Mesothelial cell of epicardium (in vitro differentiated cells): ENCODE measurements at regions not wholly inside any gene's neighbourhood (a gene's known extent, or its start where the extent isn't known, plus 50 kb on each side); places are given as distances from the start of the nearest gene placed in this dataset.

Experiments
- DNase-seq, 2 experiments: peaks; one replicate each; pipeline ENCODE4 v3.0.0; 2021; ENCODE audit warnings: low spot score in 2 of 2; ENCODE audit not compliant: unreplicated experiment in 2 of 2
- H3K27ac Mint-ChIP-seq: 2 replicates; pipeline ENCODE4 v1.8.0; 2021; ENCODE audit warnings: mixed read lengths
- H3K27me3 Mint-ChIP-seq: 2 replicates; pipeline ENCODE4 v1.8.0; 2021; ENCODE audit warnings: low read depth, mixed read lengths
- H3K36me3 Mint-ChIP-seq: 2 replicates; pipeline ENCODE4 v1.8.0; 2021; ENCODE audit warnings: mixed read lengths
- H3K4me1 Mint-ChIP-seq: 2 replicates; pipeline ENCODE4 v1.8.0; 2021; ENCODE audit warnings: mixed read lengths
- H3K4me3 Mint-ChIP-seq: 2 replicates; pipeline ENCODE4 v1.8.0; 2021; ENCODE audit warnings: mild to moderate bottlenecking, moderate library complexity, mixed read lengths
- H3K9me3 Mint-ChIP-seq: 2 replicates; pipeline ENCODE4 v1.8.0; 2021; ENCODE audit warnings: mixed read lengths
- TF ChIP-seq, protein P1 (sequence below): fragments of 200-600 bp; sonication (generic); IDR thresholded peaks from one replicate; pipeline ENCODE4 v1.5.0; 2021; ENCODE audit warnings: antibody characterized with exemption; ENCODE audit not compliant: unreplicated experiment

DNA sequence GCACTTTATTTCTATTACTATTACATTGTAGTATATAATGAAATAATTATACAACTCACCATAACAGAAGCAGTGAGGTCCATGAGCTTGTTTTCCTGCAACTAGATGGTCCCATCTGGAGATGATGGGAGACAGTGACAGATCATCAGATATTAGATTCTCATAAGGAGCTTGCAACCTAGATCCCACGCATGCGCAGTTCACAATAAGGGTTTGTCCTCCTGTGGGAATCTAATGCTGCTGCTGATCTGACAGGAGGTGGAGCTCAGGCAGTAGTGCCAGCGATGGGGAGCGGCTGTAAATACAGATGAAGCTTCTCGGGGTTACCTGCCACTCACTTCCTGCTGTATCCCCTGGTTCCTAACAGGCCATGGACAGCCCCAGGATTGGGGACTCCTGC is 139.5 kb upstream of the TCF21 start:
- DNase-seq = no peak
- H3K9me3 Mint-ChIP-seq = peaks cover 5% of the 10 kb centered on the region
- no peaks in the 10 kb centered on the region for H3K27me3 Mint-ChIP-seq
- peaks cover 5% of the 10 kb centered on the region for H3K4me1 Mint-ChIP-seq
- H3K4me3 Mint-ChIP-seq = no peak overlapping the region
- peaks cover 2% of the 10 kb centered on the region for H3K36me3 Mint-ChIP-seq
- TF ChIP-seq, protein P1, sequence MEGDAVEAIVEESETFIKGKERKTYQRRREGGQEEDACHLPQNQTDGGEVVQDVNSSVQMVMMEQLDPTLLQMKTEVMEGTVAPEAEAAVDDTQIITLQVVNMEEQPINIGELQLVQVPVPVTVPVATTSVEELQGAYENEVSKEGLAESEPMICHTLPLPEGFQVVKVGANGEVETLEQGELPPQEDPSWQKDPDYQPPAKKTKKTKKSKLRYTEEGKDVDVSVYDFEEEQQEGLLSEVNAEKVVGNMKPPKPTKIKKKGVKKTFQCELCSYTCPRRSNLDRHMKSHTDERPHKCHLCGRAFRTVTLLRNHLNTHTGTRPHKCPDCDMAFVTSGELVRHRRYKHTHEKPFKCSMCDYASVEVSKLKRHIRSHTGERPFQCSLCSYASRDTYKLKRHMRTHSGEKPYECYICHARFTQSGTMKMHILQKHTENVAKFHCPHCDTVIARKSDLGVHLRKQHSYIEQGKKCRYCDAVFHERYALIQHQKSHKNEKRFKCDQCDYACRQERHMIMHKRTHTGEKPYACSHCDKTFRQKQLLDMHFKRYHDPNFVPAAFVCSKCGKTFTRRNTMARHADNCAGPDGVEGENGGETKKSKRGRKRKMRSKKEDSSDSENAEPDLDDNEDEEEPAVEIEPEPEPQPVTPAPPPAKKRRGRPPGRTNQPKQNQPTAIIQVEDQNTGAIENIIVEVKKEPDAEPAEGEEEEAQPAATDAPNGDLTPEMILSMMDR = no peak
- no peak overlapping the region for H3K27ac Mint-ChIP-seq

DNA sequence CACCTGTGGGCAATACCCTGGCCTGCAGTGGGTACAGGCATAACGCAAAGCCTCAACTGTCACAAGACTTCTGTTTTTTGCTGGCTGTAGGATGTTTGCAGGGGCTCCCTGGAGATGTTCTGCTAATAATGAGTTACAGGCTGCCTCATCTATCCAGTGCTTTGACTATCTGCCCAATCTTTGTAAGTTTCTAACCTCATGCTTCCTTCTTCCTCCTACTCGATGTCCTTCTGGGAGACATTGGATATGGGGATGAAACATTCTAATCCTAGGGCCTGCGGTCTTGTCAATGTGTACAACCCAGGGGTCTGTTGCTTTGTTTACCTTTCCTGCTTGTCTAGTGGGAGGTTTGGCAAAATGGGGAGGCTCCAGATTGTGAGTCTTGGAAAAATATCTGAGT is 136.8 kb upstream of the TCF21 start:
- H3K27me3 Mint-ChIP-seq = no peaks in the 10 kb centered on the region
- TF ChIP-seq, protein P1 = no peak
- DNase-seq = no peak
- no peaks in the 10 kb centered on the region for H3K9me3 Mint-ChIP-seq
- no peak overlapping the region for H3K27ac Mint-ChIP-seq
- no peak overlapping the region for H3K4me3 Mint-ChIP-seq
- H3K36me3 Mint-ChIP-seq = no peaks in the 10 kb centered on the region
- H3K4me1 Mint-ChIP-seq = peaks cover 17% of the 10 kb centered on the region

DNA sequence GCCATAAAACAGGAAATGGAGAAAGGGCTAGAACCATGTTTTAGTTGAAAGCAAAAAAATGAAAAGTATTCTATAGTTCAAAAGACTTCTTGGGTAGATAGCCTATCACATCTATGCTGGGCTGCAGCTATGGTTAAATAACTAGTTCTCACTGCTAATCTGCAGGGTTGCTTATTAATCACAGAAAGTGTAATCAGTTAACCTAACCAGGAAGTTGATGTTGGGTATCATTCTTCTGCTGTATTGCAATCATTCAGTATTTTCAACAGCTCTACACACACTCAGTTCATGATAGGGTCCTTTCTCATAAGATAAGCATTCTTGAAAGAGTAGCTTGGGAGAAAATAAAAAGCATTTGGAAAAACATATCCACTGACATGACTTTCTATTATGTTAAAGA is 135.2 kb upstream of the TCF21 start:
- no peak for DNase-seq
- Mint-ChIP-seq H3K27me3 (no peaks in the 10 kb centered on the region), H3K4me3 (no peak overlapping the region), H3K4me1 (peaks cover 21% of the 10 kb centered on the region), H3K36me3 (no peaks in the 10 kb centered on the region), H3K27ac (no peak overlapping the region), H3K9me3 (no peaks in the 10 kb centered on the region)
- TF ChIP-seq, protein P1 = no peak

DNA sequence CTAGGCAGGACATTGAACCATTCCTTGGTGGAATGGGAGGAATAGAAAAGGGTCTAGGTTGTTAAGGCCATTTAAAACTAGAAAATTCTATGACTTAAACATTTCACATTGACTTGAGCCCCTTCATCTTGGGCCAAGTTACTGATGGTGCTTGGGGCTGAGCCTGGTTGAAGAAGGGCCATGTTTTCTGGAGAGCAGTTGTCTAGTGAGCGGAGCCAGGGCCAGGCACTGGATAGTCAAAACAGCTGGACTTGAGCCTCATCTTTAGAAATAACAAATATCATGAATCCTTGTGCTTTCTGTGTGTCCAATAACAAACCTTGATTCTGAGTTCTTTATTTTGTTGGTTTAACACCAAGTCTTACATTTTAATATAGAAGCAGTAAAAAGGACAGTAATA is 134.6 kb upstream of the TCF21 start:
- Mint-ChIP-seq H3K36me3 (no peaks in the 10 kb centered on the region), H3K4me1 (peaks cover 23% of the 10 kb centered on the region), H3K9me3 (no peaks in the 10 kb centered on the region), H3K27me3 (no peaks in the 10 kb centered on the region), H3K27ac (no peak overlapping the region), H3K4me3 (no peak overlapping the region)
- TF ChIP-seq, protein P1 = no peak
- DNase-seq = no peak

DNA sequence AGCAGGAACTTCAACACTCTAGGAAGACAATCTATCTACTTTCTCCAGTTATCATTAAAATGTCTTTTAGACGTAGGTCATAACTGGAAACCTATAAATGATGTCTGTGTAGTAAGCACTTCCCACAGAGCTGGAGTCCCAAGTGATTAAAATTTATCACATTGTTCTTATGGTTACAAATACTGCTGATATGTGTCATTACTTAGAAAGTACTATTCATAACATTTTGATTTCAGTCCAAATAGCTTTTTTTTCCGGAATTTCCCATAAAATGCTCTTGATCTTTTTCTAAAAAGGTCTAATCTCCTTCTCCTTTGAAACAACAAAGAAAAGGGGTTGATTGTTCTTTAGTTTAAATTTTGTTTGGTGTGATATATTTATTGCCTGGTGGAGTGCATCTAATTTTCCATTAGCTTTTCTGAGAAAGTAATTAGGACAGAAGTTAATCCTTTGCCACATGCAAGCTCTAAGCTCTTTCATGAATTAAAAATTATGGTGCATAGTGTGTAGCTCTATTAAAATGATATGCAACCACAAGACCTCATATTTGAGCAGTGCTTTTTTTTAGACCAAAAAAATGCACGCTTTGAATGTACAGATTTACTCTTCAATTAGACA is 132.7 kb upstream of the TCF21 start:
- H3K27ac Mint-ChIP-seq = peak overlapping the region; percentile 62
- H3K36me3 Mint-ChIP-seq = no peaks in the 10 kb centered on the region
- TF ChIP-seq, protein P1 = no peak
- H3K9me3 Mint-ChIP-seq = no peaks in the 10 kb centered on the region
- DNase-seq = no peak
- H3K4me1 Mint-ChIP-seq = peaks cover 35% of the 10 kb centered on the region
- no peak overlapping the region for H3K4me3 Mint-ChIP-seq
- no peaks in the 10 kb centered on the region for H3K27me3 Mint-ChIP-seq

DNA sequence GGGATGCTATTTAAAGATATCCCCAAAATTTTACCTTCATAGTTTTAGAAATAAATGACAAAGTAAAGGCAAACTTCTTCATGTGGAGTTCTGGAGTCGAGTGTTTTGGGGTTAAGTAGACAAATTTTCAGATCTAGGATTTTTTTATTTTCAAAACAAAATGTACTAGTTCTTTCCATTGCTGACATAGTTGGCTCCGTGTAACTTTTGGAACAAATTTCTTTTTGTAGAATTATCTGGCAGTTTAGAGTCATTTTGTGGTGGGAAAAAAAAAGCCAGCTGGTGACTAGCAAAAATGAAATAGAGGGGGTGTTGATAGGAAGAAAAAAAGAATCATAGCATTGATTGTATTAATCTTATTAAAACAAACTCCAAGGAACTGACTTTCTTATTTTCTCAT is 131.6 kb upstream of the TCF21 start:
- H3K4me1 Mint-ChIP-seq = peaks cover 40% of the 10 kb centered on the region
- H3K9me3 Mint-ChIP-seq = no peaks in the 10 kb centered on the region
- H3K27me3 Mint-ChIP-seq = no peaks in the 10 kb centered on the region
- H3K4me3 Mint-ChIP-seq = no peak overlapping the region
- no peak for DNase-seq
- H3K36me3 Mint-ChIP-seq = no peaks in the 10 kb centered on the region
- no peak overlapping the region for H3K27ac Mint-ChIP-seq
- TF ChIP-seq, protein P1 = no peak
